ENCODE measurements at regions not wholly inside any gene's neighbourhood (a gene's known extent, or its start where the extent isn't known, plus 50 kb on each side); places are given as distances from the start of the nearest gene placed in this dataset.

DNA sequence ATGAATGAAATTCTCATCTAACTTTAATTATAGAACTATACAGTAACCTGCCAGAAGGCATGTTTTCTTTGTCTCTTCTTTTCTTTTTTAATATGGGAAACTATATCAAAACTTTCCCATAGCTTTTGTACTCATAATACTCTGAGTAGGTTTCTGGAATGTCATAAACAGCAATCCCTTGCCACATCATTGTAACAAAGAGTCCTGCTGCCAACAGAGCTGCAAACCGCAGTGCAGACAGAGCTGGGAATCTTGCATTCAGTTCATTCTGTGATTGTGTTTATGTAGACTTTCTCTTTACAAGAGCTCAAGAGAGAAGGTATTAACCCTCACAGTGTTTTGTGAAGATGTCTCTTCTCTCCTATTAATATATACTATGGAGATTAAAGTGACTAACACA, 304.4 kb upstream of the SLIT2 start:
- Histone ChIP-seq H3K9me3 (no peaks in the 10 kb centered on the region), H3K4me3 (no peak overlapping the region), H3K27ac (no peak overlapping the region), H3K4me1 (no peaks in the 10 kb centered on the region), H3K36me3 (ENCODE audit: low read depth, missing control alignments) (no peaks in the 10 kb centered on the region), H3K27me3 (no peaks in the 10 kb centered on the region)
- WGBS, 2 donors = 57 to 79% methylated on average over 1 of the region's 1 CpG
- TF ChIP-seq, protein P1, sequence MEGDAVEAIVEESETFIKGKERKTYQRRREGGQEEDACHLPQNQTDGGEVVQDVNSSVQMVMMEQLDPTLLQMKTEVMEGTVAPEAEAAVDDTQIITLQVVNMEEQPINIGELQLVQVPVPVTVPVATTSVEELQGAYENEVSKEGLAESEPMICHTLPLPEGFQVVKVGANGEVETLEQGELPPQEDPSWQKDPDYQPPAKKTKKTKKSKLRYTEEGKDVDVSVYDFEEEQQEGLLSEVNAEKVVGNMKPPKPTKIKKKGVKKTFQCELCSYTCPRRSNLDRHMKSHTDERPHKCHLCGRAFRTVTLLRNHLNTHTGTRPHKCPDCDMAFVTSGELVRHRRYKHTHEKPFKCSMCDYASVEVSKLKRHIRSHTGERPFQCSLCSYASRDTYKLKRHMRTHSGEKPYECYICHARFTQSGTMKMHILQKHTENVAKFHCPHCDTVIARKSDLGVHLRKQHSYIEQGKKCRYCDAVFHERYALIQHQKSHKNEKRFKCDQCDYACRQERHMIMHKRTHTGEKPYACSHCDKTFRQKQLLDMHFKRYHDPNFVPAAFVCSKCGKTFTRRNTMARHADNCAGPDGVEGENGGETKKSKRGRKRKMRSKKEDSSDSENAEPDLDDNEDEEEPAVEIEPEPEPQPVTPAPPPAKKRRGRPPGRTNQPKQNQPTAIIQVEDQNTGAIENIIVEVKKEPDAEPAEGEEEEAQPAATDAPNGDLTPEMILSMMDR (IDR thresholded peaks at IDR 0.05) = no peak
- TF ChIP-seq POLR2A (IDR thresholded peaks at IDR 0.05) = no peak
- intact Hi-C loops (cut with DNase I; ENCODE audit: low total_unique reads) = no loop called here
- DNase-seq = no peak

DNA sequence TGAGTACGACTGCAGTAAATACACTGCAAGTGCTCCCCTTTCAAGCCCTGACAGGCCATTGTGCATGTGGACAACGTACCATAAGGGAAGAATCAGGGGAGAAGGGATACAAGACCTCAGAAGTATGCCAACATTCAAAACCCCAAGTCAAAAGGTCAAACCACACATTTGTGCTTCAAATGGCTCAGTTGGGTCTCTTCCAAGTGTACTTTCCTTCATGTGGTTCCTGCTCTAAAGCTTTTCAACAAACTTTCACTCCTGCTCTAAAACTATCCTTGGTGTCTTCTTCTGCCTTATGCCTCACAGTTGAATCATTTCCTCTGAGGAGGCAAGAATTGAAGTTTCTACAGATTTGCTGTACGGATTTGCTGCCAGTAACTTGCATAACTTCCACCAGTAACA, 305.7 kb upstream of the SLIT2 start:
- intact Hi-C loops (cut with DNase I; ENCODE audit: low total_unique reads) = no loop called here
- DNase-seq = no peak
- whole genome bisulfite sequencing, 2 donors = 81 to 87% methylated on average over 3 of the region's 3 CpGs
- H3K4me1 ChIP-seq = no peaks in the 10 kb centered on the region
- H3K36me3 ChIP-seq (ENCODE audit: low read depth, missing control alignments) = no peaks in the 10 kb centered on the region
- H3K27me3 ChIP-seq = no peaks in the 10 kb centered on the region
- TF ChIP-seq, protein P1 (IDR thresholded peaks at IDR 0.05) = no peak
- TF ChIP-seq POLR2A (IDR thresholded peaks at IDR 0.05) = no peak
- H3K9me3 ChIP-seq = no peaks in the 10 kb centered on the region
- no peak overlapping the region for H3K27ac ChIP-seq
- no peak overlapping the region for H3K4me3 ChIP-seq

DNA sequence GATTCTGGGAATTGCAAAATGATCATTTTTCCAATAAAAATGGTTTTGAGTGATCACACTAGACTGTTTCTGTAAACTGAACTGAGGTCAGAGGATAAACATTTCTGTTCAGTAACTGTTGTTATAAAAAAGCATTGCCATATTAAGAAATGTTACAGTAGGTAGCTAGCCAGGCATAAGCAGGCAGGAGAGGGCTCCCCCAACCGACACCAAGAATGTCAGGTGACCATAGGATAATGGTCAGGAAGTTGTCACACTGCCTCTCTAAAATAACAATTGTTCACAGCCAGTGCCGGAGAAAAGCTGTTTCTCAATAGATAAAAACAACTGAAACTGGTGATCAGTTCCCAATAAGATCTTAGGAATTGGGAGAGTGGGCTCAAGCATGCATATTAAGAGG, 306.2 kb upstream of the SLIT2 start:
- Histone ChIP-seq H3K27ac (no peak overlapping the region), H3K9me3 (no peaks in the 10 kb centered on the region), H3K27me3 (no peaks in the 10 kb centered on the region), H3K4me1 (no peaks in the 10 kb centered on the region), H3K36me3 (ENCODE audit: low read depth, missing control alignments) (no peaks in the 10 kb centered on the region), H3K4me3 (no peak overlapping the region)
- TF ChIP-seq, protein P1 (IDR thresholded peaks at IDR 0.05) = no peak
- no peak for TF ChIP-seq POLR2A (IDR thresholded peaks at IDR 0.05)
- intact Hi-C loops (cut with DNase I; ENCODE audit: low total_unique reads) = no loop called here
- DNase-seq = no peak
- WGBS, 2 donors = 83 to 87% methylated on average over 2 of the region's 2 CpGs

DNA sequence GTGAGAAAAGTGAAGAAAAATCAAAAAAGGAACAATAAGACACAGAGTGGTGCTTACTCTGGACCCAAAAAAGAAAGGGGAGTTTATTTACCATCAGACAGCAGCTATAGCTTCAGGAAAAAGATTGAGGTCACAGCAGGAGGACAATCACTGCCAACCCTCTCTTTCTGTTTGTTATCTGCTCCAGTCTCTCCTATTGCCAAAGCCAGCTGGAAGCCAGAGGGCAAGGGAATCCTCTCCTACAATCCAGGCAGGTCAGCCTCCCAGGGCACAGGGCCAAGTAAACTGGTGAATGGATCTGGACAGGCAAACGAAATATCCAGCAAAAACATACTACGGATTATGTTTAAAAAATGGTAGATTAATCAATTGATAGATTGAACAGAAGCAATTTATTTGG, 306.9 kb upstream of the SLIT2 start:
- no peak overlapping the region for H3K4me3 ChIP-seq
- no peak overlapping the region for H3K27ac ChIP-seq
- 69 to 77% methylated on average over 2 of the region's 2 CpGs for WGBS, 2 donors
- no peaks in the 10 kb centered on the region for H3K36me3 ChIP-seq (ENCODE audit: low read depth, missing control alignments)
- DNase-seq = no peak
- H3K27me3 ChIP-seq = no peaks in the 10 kb centered on the region
- no peaks in the 10 kb centered on the region for H3K9me3 ChIP-seq
- TF ChIP-seq POLR2A (IDR thresholded peaks at IDR 0.05) = no peak
- TF ChIP-seq, protein P1 (IDR thresholded peaks at IDR 0.05) = no peak
- H3K4me1 ChIP-seq = no peaks in the 10 kb centered on the region
- intact Hi-C loops (cut with DNase I; ENCODE audit: low total_unique reads) = no loop called here

DNA sequence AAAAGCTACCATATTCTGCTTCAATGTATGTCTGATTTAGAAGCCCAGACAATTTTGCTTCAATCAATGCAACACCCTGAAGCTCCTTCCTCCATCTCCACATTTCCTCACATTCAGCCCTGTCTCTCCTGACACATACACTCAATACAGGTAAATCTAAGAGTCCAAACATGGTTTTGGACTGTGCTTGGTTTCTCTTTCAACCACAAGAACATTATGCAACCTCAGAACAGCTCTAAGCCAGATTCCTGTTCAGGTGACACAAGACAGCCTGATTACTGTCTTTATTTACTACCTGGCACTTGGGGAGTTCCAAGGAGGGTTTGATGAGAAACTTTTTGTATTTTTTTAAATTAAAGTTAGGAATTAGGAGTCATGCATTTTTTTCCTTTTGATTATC, 307.5 kb upstream of the SLIT2 start:
- no peaks in the 10 kb centered on the region for H3K27me3 ChIP-seq
- no peak for DNase-seq
- H3K4me3 ChIP-seq = no peak overlapping the region
- no peaks in the 10 kb centered on the region for H3K4me1 ChIP-seq
- intact Hi-C loops (cut with DNase I; ENCODE audit: low total_unique reads) = no loop called here
- H3K36me3 ChIP-seq (ENCODE audit: low read depth, missing control alignments) = no peaks in the 10 kb centered on the region
- H3K9me3 ChIP-seq = no peaks in the 10 kb centered on the region
- TF ChIP-seq, protein P1 (IDR thresholded peaks at IDR 0.05) = no peak
- no peak overlapping the region for H3K27ac ChIP-seq

All from testis (tissue), 2 donors.